Activated naive CD8-positive, alpha-beta T cell (primary cell): ENCODE measurements at regions not wholly inside any gene's neighbourhood (a gene's known extent, or its start where the extent isn't known, plus 50 kb on each side); places are given as distances from the start of the nearest gene placed in this dataset.
"Not testable (repeated sequence)": the region's sequence is repeated elsewhere in the genome, so short reads cannot be mapped to it uniquely, and the experiment has no call there.

Source experiments
- H3K27ac Mint-ChIP-seq: one replicate; pipeline ENCODE4 v1.8.0; 2021; ENCODE audit warnings: mixed read lengths
- H3K27me3 Mint-ChIP-seq: one replicate; pipeline ENCODE4 v1.8.0; 2021; ENCODE audit warnings: mixed read lengths
- H3K36me3 Mint-ChIP-seq: one replicate; pipeline ENCODE4 v1.8.0; 2021; ENCODE audit warnings: mixed read lengths
- H3K4me1 Mint-ChIP-seq: one replicate; pipeline ENCODE4 v1.8.0; 2021; ENCODE audit warnings: low read depth, mixed read lengths
- H3K4me3 Mint-ChIP-seq: one replicate; pipeline ENCODE4 v1.8.0; 2021; ENCODE audit warnings: mild to moderate bottlenecking, mixed read lengths
- H3K9me3 Mint-ChIP-seq: one replicate; pipeline ENCODE4 v1.8.0; 2021; ENCODE audit warnings: low read depth, mixed read lengths

DNA sequence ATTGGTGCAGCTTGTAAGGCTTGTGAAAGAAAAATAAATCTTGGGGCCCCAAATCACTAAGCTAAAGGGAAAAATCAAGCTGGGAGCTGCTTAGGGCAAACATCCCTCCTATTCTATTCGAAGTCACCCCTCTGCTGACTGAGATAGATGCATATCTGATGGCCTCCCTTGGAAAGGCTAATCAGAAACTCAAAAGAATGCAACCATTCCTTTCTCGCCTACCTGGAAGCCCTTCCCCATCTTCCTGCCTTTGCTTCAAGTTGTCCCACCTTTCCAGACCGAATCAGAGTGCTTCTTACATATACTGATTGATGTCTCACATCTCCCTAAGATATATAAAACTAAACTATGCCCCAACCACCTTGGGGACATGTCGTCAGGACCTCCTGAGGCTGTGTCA lies 240.3 kb downstream of the SKIDA1 start:
- H3K27me3 Mint-ChIP-seq = peaks cover 2% of the 10 kb centered on the region
- no peak overlapping the region for H3K27ac Mint-ChIP-seq
- no peaks in the 10 kb centered on the region for H3K4me1 Mint-ChIP-seq
- no peaks in the 10 kb centered on the region for H3K9me3 Mint-ChIP-seq
- no peaks in the 10 kb centered on the region for H3K36me3 Mint-ChIP-seq
- H3K4me3 Mint-ChIP-seq = no peak overlapping the region

DNA sequence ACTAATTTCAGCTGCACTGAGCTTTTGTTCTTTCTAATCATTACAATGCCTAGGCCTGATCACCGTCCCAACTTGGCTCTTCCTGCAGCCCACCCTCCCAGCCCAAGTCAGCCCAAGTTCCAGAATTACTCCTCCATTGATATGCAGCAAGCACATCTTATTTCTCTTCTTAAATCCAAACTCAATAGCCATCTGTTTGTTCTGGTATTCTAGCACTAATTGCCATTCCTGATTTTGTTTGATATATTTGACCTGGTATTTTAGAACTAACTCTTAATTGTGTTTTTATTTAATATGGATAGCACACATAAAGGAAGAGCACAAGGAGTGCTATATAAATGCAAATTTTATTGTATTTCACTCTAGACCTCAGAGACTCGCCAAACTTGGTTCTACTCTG lies 241.2 kb downstream of the SKIDA1 start:
- no peak overlapping the region for H3K4me3 Mint-ChIP-seq
- peaks cover 2% of the 10 kb centered on the region for H3K27me3 Mint-ChIP-seq
- no peaks in the 10 kb centered on the region for H3K9me3 Mint-ChIP-seq
- H3K4me1 Mint-ChIP-seq = no peaks in the 10 kb centered on the region
- no peak overlapping the region for H3K27ac Mint-ChIP-seq
- H3K36me3 Mint-ChIP-seq = no peaks in the 10 kb centered on the region

- not testable (repeated sequence) for H3K4me1 Mint-ChIP-seq, H3K36me3 Mint-ChIP-seq, H3K9me3 Mint-ChIP-seq, H3K27me3 Mint-ChIP-seq, H3K27ac Mint-ChIP-seq, H3K4me3 Mint-ChIP-seq
Observed at GRCh38 chr10:21283053-21283452, 242.4 kb downstream of the SKIDA1 start.

- H3K9me3 Mint-ChIP-seq = no peaks in the 10 kb centered on the region
- H3K36me3 Mint-ChIP-seq = no peaks in the 10 kb centered on the region
- H3K4me1 Mint-ChIP-seq = no peaks in the 10 kb centered on the region
- H3K4me3 Mint-ChIP-seq = no peak overlapping the region
- H3K27me3 Mint-ChIP-seq = peaks cover 2% of the 10 kb centered on the region
- H3K27ac Mint-ChIP-seq = no peak overlapping the region
Observed at GRCh38 chr10:21281765-21282484, 243.6 kb downstream of the SKIDA1 start.

GRCh38 chr10:21280971-21281572 lies 244.4 kb downstream of the SKIDA1 start:
- Mint-ChIP-seq H3K27me3 (peaks cover 2% of the 10 kb centered on the region), H3K4me3 (no peak overlapping the region), H3K4me1 (no peaks in the 10 kb centered on the region), H3K9me3 (no peaks in the 10 kb centered on the region), H3K36me3 (no peaks in the 10 kb centered on the region), H3K27ac (no peak overlapping the region)

- H3K27me3 Mint-ChIP-seq = peaks cover 2% of the 10 kb centered on the region
- no peak overlapping the region for H3K27ac Mint-ChIP-seq
- no peaks in the 10 kb centered on the region for H3K36me3 Mint-ChIP-seq
- H3K4me1 Mint-ChIP-seq = no peaks in the 10 kb centered on the region
- no peak overlapping the region for H3K4me3 Mint-ChIP-seq
- H3K9me3 Mint-ChIP-seq = no peaks in the 10 kb centered on the region
Observed at GRCh38 chr10:21280037-21280436, 245.4 kb downstream of the SKIDA1 start.

DNA sequence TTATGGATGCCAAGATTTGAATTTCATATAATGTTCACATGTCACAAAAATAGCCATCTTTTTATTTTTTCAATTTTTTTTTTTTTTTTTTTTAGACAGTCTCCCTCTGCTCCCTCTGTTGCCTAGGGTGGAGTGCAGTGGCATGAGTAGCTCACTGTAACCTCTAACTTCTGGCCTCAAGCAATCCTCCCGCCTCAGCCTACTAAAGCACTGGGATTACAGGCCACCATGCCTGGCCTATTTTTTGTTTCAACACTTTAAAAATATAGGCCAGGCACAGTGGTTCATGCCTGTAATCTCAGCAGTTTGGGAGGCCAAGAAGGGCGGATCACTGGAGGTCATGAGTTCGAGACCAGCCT lies 246.3 kb downstream of the SKIDA1 start:
- Mint-ChIP-seq H3K27ac (no peak overlapping the region), H3K9me3 (no peaks in the 10 kb centered on the region)

DNA sequence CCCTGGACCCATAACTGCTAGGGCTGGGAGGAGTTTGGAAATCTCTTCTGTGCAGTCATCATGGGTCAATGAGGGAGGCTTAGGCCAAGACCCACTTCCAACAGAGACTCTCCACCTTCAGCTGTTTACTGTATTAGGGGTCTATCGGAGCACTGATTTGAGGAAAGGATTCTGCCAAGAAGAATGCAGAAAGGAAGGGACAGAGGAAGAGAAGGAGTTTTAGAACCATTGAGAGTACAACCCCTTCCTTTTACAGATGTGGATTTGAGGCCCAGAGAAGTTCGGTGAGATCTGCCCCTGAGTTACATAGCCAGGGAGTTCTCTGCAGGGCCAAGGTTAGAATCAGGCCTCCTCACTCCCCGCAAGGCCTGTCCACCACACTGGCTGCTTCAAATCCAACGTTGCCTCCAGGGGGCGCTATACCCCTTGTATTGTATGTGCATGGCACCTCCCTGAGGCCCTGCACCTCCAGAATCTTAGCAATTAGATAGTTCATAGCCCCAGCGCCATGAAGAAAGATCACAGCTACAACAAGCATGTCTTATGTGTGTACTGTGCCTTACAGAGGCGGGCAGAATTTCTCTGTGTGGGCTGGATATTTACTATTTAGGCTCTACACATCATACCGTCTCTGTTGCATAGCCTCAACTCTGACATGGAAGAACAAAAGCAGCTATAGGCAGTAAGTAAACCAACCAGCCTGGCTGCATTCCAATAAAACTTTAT lies 246.8 kb downstream of the SKIDA1 start:
- no peaks in the 10 kb centered on the region for H3K4me1 Mint-ChIP-seq
- no peak overlapping the region for H3K27ac Mint-ChIP-seq
- H3K4me3 Mint-ChIP-seq = no peak overlapping the region
- no peaks in the 10 kb centered on the region for H3K9me3 Mint-ChIP-seq
- peaks cover 2% of the 10 kb centered on the region for H3K27me3 Mint-ChIP-seq
- no peaks in the 10 kb centered on the region for H3K36me3 Mint-ChIP-seq

More for the DNA sequence above, 246.3 kb downstream of the SKIDA1 start:
- peaks cover 2% of the 10 kb centered on the region for H3K27me3 Mint-ChIP-seq
- no peaks in the 10 kb centered on the region for H3K4me1 Mint-ChIP-seq
- H3K4me3 Mint-ChIP-seq = no peak overlapping the region
- H3K36me3 Mint-ChIP-seq = no peaks in the 10 kb centered on the region

- Mint-ChIP-seq H3K9me3 (no peaks in the 10 kb centered on the region), H3K4me3 (no peak overlapping the region), H3K27me3 (peaks cover 1% of the 10 kb centered on the region), H3K27ac (no peak overlapping the region), H3K36me3 (no peaks in the 10 kb centered on the region), H3K4me1 (no peaks in the 10 kb centered on the region)
Observed at GRCh38 chr10:21273400-21273968, 252.0 kb downstream of the SKIDA1 start.

DNA sequence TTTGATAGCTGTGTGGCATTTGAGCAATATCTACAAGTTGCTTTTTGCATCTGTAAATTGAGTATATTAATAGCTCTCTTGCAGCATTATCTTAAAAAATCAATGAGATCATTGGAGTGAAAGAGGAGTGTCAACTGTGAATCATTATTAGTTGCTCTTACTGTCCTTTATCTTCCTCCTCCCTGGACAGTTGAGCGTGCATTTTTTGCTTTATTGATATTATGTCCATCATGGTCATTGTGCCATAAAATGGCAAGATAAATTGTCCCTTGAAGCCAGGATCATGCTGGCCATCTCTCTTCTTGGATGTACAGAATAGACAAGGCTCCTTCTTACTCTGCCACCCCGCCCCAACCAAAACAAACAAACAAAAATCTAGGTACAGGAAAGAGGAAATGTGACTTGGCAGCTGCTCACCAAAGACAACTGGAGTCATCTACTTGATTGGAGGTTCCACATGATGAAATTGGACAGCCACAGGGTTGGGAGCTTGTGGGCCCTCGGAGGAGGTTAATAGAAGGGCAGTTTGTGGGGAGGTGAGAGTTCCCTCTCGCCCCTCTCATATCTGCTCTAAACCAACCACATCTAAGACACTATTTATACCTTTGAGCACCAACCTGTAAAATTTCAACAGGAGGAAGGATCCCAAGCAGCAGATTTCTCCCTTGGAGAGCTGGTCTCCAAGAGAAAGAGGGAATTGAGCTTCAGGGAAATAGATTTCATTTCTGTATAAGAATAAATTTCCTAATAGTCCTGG lies 252.7 kb downstream of the SKIDA1 start:
- Mint-ChIP-seq H3K36me3 (no peaks in the 10 kb centered on the region), H3K9me3 (no peaks in the 10 kb centered on the region), H3K4me1 (no peaks in the 10 kb centered on the region), H3K4me3 (no peak overlapping the region), H3K27me3 (peaks cover 1% of the 10 kb centered on the region), H3K27ac (no peak overlapping the region)

- Mint-ChIP-seq H3K4me1 (no peaks in the 10 kb centered on the region), H3K27ac (no peak overlapping the region), H3K9me3 (no peaks in the 10 kb centered on the region), H3K27me3 (peaks cover 1% of the 10 kb centered on the region), H3K36me3 (no peaks in the 10 kb centered on the region), H3K4me3 (no peak overlapping the region)
Observed at GRCh38 chr10:21270976-21271375, 254.5 kb downstream of the SKIDA1 start.

DNA sequence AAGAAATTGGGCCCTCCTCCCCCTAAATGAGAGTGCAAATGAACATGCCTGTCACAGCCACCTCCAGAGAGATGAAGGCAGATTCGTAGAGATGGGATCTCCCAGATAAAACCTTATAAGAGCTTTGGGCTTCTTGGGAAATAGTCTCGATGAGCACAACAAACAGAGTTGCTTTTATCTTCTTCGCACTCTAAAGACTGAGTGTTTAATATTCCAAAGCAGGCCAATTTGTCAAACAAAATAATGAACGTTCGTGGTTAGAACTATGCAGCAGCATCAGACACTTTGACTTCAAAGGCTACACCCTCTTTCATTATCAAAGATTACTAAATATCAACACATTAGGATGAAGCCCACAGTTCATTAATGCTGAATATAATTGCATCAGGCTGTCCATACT lies 256.2 kb downstream of the SKIDA1 start:
- Mint-ChIP-seq H3K27ac (no peak overlapping the region), H3K4me3 (no peak overlapping the region), H3K4me1 (no peaks in the 10 kb centered on the region), H3K36me3 (no peaks in the 10 kb centered on the region), H3K9me3 (no peaks in the 10 kb centered on the region), H3K27me3 (peaks cover 1% of the 10 kb centered on the region)

- no peaks in the 10 kb centered on the region for H3K27me3 Mint-ChIP-seq
- H3K36me3 Mint-ChIP-seq = no peaks in the 10 kb centered on the region
- H3K4me1 Mint-ChIP-seq = no peaks in the 10 kb centered on the region
- no peaks in the 10 kb centered on the region for H3K9me3 Mint-ChIP-seq
- no peak overlapping the region for H3K4me3 Mint-ChIP-seq
- no peak overlapping the region for H3K27ac Mint-ChIP-seq
Observed at GRCh38 chr10:21265622-21266021, 259.9 kb downstream of the SKIDA1 start.

- no peaks in the 10 kb centered on the region for H3K36me3 Mint-ChIP-seq
- no peaks in the 10 kb centered on the region for H3K27me3 Mint-ChIP-seq
- no peaks in the 10 kb centered on the region for H3K4me1 Mint-ChIP-seq
- no peak overlapping the region for H3K4me3 Mint-ChIP-seq
- H3K9me3 Mint-ChIP-seq = no peaks in the 10 kb centered on the region
- no peak overlapping the region for H3K27ac Mint-ChIP-seq
Observed at GRCh38 chr10:21264271-21264670, 261.2 kb downstream of the SKIDA1 start.

DNA sequence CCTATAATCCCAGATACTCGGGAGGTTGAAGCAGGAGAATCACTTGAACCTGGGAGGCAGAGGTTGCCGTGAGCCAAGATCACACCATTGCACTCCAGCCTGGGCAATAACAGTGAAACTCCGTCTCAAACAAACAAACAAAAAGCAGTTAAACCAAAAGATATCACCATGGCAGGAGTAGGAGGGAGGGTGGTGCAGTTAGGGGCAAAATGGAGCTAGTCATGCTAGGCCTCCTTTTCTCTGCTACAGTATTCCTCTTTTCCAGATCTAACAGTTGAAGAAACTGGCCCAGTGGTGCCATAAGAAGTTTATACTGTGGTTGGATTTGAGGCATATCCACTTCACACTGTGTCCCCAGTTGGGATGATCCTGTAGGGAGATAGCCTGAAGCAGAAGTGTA lies 261.6 kb downstream of the SKIDA1 start:
- H3K4me3 Mint-ChIP-seq = no peak overlapping the region
- H3K27me3 Mint-ChIP-seq = no peaks in the 10 kb centered on the region
- no peaks in the 10 kb centered on the region for H3K36me3 Mint-ChIP-seq
- H3K4me1 Mint-ChIP-seq = no peaks in the 10 kb centered on the region
- no peak overlapping the region for H3K27ac Mint-ChIP-seq
- H3K9me3 Mint-ChIP-seq = no peaks in the 10 kb centered on the region
